PC-3 (cell line): ENCODE measurements at regions not wholly inside any gene's neighbourhood (a gene's known extent, or its start where the extent isn't known, plus 50 kb on each side); places are given as distances from the start of the nearest gene placed in this dataset.

ENCODE experiments used
- ATAC-seq: fragments of 200-7000 bp; cut with Tn5 transposase; 2 replicates; pipeline ENCODE4 v1.9.1; 2020; ENCODE audit warnings: mild to moderate bottlenecking, moderate library complexity
- BruUV-seq: library from RNA; stranded (reverse); fragments of 400-500 nt; replicated peaks from 2 replicates; lab custom pipeline; 2021; lab: Mats Ljungman, UMichigan
- CTCF ChIA-PET: fragments of 300-600 bp; sonication (Branson Sonifier 250); formaldehyde crosslinking; loops from one replicate; lab custom pipeline; 2022; ENCODE audit warnings: antibody characterized with exemption; lab: Charles Lee
- POLR2A ChIA-PET: fragments of 300-600 bp; sonication (Branson Sonifier 250); formaldehyde crosslinking; loops from one replicate; lab custom pipeline; 2022; ENCODE audit warnings: antibody characterized with exemption; ENCODE audit not compliant: unreplicated experiment; lab: Charles Lee
- DNase-seq: peaks from one replicate; pipeline ENCODE4 v3.0.0-alpha.2; 2015
- H2AFZ ChIP-seq: fragments of 300-600 bp; sonication (generic); 2 replicates; pipeline ENCODE4 v1.6.0; 2016; ENCODE audit warnings: antibody characterized with exemption, low read length
- H3F3A ChIP-seq: fragments of 300-600 bp; sonication (generic); one replicate; pipeline ENCODE4 v1.6.0; 2017; ENCODE audit warnings: antibody characterized with exemption, low read length, control low read depth, mild to moderate bottlenecking; ENCODE audit not compliant: unreplicated experiment
- H3K27ac ChIP-seq: fragments of 300-600 bp; sonication (generic); 2 replicates; pipeline ENCODE4 v1.5.1; 2016; ENCODE audit warnings: mild to moderate bottlenecking, low read length
- H3K27me3 ChIP-seq: fragments of 300-600 bp; sonication (generic); 2 replicates; pipeline ENCODE4 v1.6.1; 2016; ENCODE audit warnings: low read length, mixed read lengths
- H3K36me3 ChIP-seq: fragments of 300-600 bp; sonication (generic); 2 replicates; pipeline ENCODE4 v1.6.1; 2016; ENCODE audit warnings: low read depth, mixed run types, low read length, mixed read lengths
- H3K4me1 ChIP-seq: fragments of 300-600 bp; sonication (generic); 2 replicates; pipeline ENCODE4 v1.5.1; 2016; ENCODE audit warnings: low read length; ENCODE audit not compliant: insufficient read depth
- H3K4me2 ChIP-seq: fragments of 300-600 bp; sonication (generic); 2 replicates; pipeline ENCODE4 v1.6.0; 2016; ENCODE audit warnings: low read length
- H3K4me3 ChIP-seq: fragments of 300-600 bp; sonication (generic); 2 replicates; pipeline ENCODE4 v1.5.1; 2016; ENCODE audit warnings: mild to moderate bottlenecking, low read length, mixed read lengths
- H3K79me2 ChIP-seq: fragments of 300-600 bp; sonication (generic); 2 replicates; pipeline ENCODE4 v1.6.1; 2017; ENCODE audit warnings: low read length, mixed read lengths
- H3K9ac ChIP-seq: fragments of 300-600 bp; sonication (generic); 2 replicates; pipeline ENCODE4 v1.6.0; 2016; ENCODE audit warnings: mild to moderate bottlenecking, low read length
- H3K9me2 ChIP-seq: fragments of 300-600 bp; sonication (generic); replicated peaks from 2 replicates; pipeline ENCODE4 v1.6.1; 2016; ENCODE audit warnings: mixed run types, low read length, mixed read lengths
- H3K9me3 ChIP-seq: fragments of 300-600 bp; sonication (generic); 2 replicates; pipeline ENCODE4 v1.6.1; 2016; ENCODE audit warnings: low read length, mixed read lengths
- H4K20me1 ChIP-seq: fragments of 300-600 bp; sonication (generic); 2 replicates; pipeline ENCODE4 v1.6.1; 2016; ENCODE audit warnings: low read length, mixed read lengths
- CTCF ChIP-seq: fragments of 300-600 bp; sonication (generic); conservative IDR thresholded peaks from 2 replicates; pipeline ENCODE4 v1.5.1; 2017; ENCODE audit warnings: antibody characterized with exemption, low read depth, mild to moderate bottlenecking, low read length
- EZH2 ChIP-seq: fragments of 300-600 bp; sonication (generic); IDR thresholded peaks from one replicate; pipeline ENCODE4 v1.6.1; 2017; ENCODE audit warnings: antibody characterized with exemption, mild to moderate bottlenecking, low read length; ENCODE audit not compliant: unreplicated experiment
- EZH2phosphoT487 ChIP-seq: fragments of 300-600 bp; sonication (generic); IDR thresholded peaks from 2 replicates; pipeline ENCODE4 v1.6.1; 2018; ENCODE audit warnings: mild to moderate bottlenecking, antibody characterized with exemption, low read length, borderline replicate concordance
- intact Hi-C: fragments of 100-400 bp; cut with micrococcal nuclease; formaldehyde crosslinking; loops from 2 replicates; pipeline ENCODE4 v1.9.0; 2023

DNA sequence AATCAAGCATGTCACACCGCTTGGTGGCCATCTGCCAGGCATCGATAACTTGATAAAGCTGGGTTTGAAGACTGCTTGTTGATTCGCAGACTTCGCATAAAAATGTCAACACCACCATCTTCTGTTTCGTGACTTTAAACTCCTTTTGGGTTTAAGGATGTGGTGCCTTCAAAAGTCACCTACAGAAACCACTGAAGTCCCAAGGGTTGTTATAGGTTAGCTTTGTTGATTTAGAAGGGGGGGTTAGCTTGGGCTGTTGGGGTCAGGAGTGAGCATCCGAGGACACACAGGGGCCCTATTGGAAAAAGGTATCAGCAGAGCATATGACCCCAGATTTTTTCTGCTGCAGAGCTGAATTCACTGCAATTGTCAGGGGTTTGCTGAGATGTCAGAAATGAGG is 76.7 kb upstream of the SSTR4 start:
- DNase-seq (no peak), ATAC-seq (no peak)
- intact Hi-C loops = no loop called here
- BruUV-seq = no TSS peak
- Histone ChIP-seq H3K4me2 (no peak overlapping the region), H3K27ac (no peak overlapping the region), H3K9ac (no peak overlapping the region), H2AFZ (no peak overlapping the region), H3K79me2 (no peaks in the 10 kb centered on the region), H3K9me3 (no peaks in the 10 kb centered on the region), H3K9me2 (no peaks in the 10 kb centered on the region), H3K4me3 (no peak overlapping the region), H3K36me3 (no peaks in the 10 kb centered on the region), H4K20me1 (no peaks in the 10 kb centered on the region), H3K27me3 (peaks cover 4% of the 10 kb centered on the region; the same call in 1 of the 2 replicates), H3K4me1 (peaks cover 18% of the 10 kb centered on the region), H3F3A (no peaks in the 10 kb centered on the region)
- POLR2A ChIA-PET = no interaction called here
- TF ChIP-seq EZH2phosphoT487 (no peak), EZH2 (no peak), CTCF (no peak)
- CTCF ChIA-PET = no interaction called here

- no peaks in the 10 kb centered on the region for H4K20me1 ChIP-seq
- BruUV-seq = no TSS peak
- ATAC-seq (peak; percentile 64), DNase-seq (peak; percentile 85)
- H2AFZ ChIP-seq = no peak overlapping the region
- H3K9me2 ChIP-seq = no peaks in the 10 kb centered on the region
- intact Hi-C loops = no loop called here
- CTCF ChIA-PET = no interaction called here
- H3K4me1 ChIP-seq = peaks cover 18% of the 10 kb centered on the region
- POLR2A ChIA-PET = no interaction called here
- H3K27me3 ChIP-seq = peaks cover 14% of the 10 kb centered on the region; the same call in 1 of the 2 replicates
- H3K9me3 ChIP-seq = no peaks in the 10 kb centered on the region
- H3K4me3 ChIP-seq = no peak overlapping the region
- H3K79me2 ChIP-seq = no peaks in the 10 kb centered on the region
- no peaks in the 10 kb centered on the region for H3K36me3 ChIP-seq
- peak overlapping the region; percentile 29 for H3K4me2 ChIP-seq
- no peak overlapping the region for H3K9ac ChIP-seq
- TF ChIP-seq CTCF = no peak
- no peak for TF ChIP-seq EZH2phosphoT487
- no peak for TF ChIP-seq EZH2
- H3K27ac ChIP-seq = peak overlapping the region; percentile 23
- H3F3A ChIP-seq = no peaks in the 10 kb centered on the region
Measured at GRCh38 chr20:22962567-22963439, 72.3 kb upstream of the SSTR4 start.

DNA sequence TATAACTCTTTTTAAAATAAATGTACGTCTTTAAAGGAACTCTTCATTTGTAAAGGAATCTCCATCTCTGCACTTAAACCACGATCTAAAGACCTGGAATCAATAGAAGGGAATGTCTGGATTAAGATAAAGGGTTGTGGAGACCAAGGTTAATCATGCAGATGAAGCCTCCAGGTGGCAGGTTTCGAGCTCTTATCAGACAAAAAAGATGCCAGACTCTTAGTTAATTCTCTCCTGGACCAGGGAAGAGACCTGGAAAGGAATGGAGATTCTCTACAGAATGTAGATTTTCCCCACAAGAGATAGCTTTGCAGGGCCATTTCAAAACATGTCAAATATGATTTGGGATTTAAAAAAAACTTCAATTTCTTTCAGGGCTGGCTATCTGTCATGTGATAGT is 71.5 kb upstream of the SSTR4 start:
- TF ChIP-seq EZH2 (no peak), CTCF (no peak), EZH2phosphoT487 (no peak)
- peak overlapping the region; percentile 23 for H3K27ac ChIP-seq
- no peaks in the 10 kb centered on the region for H4K20me1 ChIP-seq
- H3F3A ChIP-seq = no peaks in the 10 kb centered on the region
- H3K9me2 ChIP-seq = no peaks in the 10 kb centered on the region
- ATAC-seq (no peak), DNase-seq (no peak)
- peaks cover 18% of the 10 kb centered on the region for H3K4me1 ChIP-seq
- no peak overlapping the region for H3K9ac ChIP-seq
- intact Hi-C loops = no loop called here
- no peak overlapping the region for H2AFZ ChIP-seq
- no peak overlapping the region for H3K4me3 ChIP-seq
- no TSS peak for BruUV-seq
- peaks cover 14% of the 10 kb centered on the region; the same call in 1 of the 2 replicates for H3K27me3 ChIP-seq
- ChIA-PET CTCF (no interaction called here), POLR2A (no interaction called here)
- no peaks in the 10 kb centered on the region for H3K79me2 ChIP-seq
- H3K9me3 ChIP-seq = no peaks in the 10 kb centered on the region
- H3K4me2 ChIP-seq = peak overlapping the region; percentile 29
- H3K36me3 ChIP-seq = no peaks in the 10 kb centered on the region
